HG03139 (cell line): ENCODE measurements at regions not wholly inside any gene's neighbourhood (a gene's known extent, or its start where the extent isn't known, plus 50 kb on each side); places are given as distances from the start of the nearest gene placed in this dataset.
A peak's percentile ranks its signal among the peaks of the same experiment; 100 is the strongest.

Experiments
- ATAC-seq: cut with Tn5 transposase; IDR thresholded peaks from one replicate; pipeline ENCODE4 v1.9.1; 2021; ENCODE audit not compliant: unreplicated experiment

- ATAC-seq: peak; percentile 63
Observed at GRCh38 chr10:6781133-6781770, 201.2 kb upstream of the PRKCQ start.

DNA sequence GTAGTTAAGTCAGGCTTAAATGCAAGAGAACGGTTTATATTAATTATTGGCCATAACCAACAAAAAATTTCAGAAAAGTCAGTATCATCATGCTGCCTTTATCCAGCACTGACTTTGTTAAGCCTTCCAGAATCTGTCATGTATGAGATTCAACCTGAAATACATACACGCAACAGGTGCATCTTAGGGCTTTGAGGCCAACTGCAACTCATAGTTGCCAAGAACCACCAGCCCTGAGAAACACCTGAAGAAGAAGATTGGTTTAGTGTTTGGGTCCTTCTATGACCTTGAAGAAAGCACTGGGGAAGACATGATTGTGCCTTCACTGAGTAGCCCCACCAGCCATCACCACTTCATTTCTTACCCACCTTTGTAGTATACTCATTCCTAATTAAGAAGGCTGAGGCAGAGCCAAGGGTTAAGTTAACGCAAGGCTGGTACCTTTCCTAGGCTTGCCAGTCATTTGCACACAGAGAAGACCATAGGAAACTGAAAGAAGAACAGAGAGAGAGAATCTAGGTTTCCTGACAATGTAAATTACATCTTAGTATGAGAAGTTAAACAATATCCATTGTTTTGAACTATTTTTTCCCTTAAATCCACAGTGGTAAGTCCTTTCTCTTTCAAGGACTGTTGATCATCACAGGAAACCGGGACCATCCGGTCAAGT lies 200.1 kb upstream of the PRKCQ start:
- no peak for ATAC-seq

DNA sequence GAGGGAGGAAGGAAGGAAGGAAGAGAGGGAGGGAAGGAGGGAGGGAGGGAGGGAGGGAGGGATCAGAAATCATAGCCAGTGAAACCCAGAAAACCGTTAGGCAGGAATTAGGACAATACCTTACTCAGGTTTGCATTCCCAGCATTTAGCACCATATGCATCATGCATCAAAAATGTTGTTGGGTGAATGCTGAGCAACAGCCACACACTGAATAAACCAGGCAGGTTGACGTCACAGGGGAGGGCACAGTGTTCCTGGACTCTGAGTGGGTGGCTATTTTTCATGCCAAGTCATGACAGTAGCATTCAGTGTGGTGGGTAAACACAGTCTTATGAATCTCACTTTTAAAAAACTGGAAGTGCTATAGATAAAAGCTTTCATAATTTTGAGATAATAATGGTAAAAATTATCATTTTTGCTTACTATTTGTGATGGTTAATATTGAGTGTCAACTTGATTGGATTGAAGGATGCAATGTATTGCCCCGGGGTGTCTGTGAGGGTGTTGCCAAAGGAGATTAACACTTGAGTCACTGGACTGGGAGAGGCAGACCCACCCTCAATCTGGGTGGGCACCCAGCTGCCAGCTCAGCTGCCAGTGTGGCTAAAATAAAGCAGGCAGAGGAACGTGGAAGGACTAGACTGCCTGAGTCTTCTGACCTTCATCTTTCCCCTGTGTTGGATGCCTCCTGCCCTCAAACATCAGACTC lies 199.1 kb upstream of the PRKCQ start:
- no peak for ATAC-seq

- ATAC-seq: no peak
Observed at GRCh38 chr10:6776170-6776569, 196.1 kb upstream of the PRKCQ start.

GRCh38 chr10:6774406-6774805 lies 194.3 kb upstream of the PRKCQ start:
- ATAC-seq: no peak

DNA sequence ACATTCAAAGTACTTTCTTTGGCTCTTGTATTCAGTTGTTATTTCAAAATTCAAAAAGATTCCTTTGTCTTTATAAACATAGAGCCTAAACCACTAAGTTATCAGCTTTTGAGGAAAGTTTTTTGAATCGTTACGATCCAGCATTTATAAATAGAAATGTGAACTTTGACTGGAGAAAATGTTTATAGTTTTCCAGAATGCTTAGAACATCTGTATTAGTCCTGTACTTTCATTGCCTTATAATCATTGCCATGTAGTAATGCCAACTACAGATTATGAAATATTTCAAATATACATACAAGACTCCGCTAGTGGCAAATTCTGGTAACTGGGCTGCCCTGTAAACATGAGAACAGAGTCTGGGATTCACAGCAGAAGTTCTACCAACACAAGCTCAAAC lies 191.3 kb upstream of the PRKCQ start:
- no peak for ATAC-seq

DNA sequence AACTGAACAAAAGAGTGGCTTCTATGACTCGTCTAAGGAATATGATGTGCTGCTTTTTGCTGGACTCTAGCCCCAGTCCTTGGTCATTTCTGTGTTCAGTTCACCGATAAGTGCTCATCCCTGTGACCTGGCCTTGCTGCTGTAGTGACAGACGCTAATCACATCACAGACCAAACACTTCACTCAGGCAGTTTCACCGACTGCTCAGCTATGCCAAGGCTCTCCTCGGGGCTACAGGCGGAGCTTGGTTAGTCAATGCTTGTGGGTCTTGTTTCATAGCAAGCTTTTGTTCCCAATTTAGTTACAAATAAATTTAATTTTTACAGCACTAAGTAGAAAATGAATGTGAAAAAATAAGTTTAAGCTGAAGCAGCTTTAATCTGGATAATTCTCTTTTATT lies 190.8 kb upstream of the PRKCQ start:
- no peak for ATAC-seq

DNA sequence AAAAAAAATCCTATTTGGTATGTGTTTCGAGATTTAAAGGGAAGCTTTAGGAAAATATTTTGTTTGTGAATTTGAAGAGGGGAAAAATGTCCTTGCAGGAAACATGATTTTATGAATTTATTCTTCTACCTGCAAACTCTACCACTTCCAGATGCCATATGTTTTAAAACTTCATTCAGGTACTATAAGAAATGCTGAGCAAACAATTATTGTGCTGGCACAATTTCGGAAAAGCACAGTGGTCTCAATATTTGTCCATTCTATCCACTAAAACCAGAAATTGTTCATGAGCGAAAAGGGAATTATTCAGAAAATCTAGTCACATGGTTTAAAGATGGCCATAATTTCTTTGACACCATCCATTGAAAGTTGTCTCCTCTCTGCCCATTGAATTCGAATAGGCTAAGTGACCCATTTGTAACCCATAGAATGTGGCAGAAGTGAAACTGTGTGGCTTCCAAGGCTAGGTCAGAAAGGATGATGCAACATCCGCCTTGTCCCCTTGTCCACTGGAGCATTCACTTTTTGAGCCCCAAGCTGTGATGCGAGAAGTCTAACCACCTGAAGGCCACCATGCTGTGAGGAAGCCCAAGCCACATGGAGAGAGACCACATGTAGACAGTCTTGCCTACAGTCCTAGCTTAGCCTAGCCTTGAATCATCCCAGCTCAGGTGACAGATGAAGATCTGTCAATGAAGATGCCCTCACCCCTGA lies 189.8 kb upstream of the PRKCQ start:
- ATAC-seq: no peak

DNA sequence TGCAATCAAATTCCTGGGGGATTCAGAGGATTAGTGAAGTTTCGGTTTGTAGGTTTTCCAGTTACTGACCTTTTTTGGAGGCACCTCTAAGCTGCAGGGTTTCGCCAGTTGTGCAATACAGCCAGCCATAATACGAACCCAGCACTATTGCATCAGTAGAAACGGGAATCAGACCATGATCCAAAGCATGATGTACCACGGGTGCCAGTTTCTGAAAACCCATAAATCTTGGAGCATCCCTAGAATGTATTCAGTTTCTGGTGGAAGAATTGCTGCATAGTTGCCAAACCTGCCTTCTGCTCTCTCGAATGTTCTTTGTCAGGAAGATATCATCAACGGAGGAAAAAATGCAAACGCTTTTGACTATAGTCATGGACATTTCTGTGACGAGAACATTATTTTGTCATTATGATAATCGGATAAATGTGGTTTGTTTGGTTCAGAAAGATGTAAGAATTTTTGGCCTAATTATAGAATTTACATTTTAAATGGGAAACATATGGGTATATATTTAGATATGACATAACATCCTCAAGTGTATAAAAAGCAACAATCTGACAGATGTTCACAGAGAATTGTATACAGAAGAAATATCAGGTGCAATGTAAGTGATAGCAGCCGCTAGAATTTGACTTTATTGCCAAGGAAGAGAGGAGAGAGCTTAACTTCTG lies 186.2 kb upstream of the PRKCQ start:
- ATAC-seq: no peak

DNA sequence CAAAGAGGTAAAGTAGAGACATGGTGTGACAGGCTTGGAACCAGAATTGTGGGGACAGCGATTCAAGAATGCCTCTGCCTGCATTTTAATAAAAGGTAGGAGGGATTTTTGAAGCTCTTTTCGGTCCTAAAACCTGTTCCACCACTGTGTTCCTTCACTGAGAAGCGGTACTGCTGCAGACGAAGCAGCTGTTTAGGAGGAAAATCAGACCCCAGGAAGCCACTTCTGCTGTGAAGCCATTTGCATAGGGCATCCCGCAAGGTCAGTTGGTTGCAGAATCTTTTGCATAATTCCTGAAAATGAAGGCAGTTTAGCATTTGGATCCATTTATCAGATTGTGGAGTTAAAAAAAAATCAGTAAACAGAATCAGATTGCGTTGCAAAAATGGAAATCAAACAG lies 183.3 kb upstream of the PRKCQ start:
- no peak for ATAC-seq

DNA sequence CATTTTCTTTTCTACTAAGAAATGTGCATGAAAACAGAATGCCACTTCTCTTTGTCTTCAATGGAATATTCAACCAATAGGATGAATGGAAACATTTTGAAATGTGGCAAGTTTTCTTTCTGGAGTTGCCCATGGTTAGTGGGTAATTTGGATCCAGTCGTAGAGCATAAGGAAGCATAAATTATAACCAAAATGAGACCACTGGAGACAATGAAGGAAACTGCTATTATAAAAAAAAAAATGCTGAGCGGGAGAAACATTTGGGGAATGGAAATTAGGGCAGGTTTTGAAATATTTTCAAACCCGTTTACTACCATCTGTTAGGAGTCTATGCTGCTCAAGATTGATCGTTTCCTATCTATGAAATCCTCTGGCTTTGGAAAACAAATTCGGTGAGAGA lies 182.9 kb upstream of the PRKCQ start:
- no peak for ATAC-seq

GRCh38 chr10:6759961-6760360 lies 179.9 kb upstream of the PRKCQ start:
- ATAC-seq: no peak

GRCh38 chr10:6757158-6757557 lies 177.1 kb upstream of the PRKCQ start:
- ATAC-seq: no peak

DNA sequence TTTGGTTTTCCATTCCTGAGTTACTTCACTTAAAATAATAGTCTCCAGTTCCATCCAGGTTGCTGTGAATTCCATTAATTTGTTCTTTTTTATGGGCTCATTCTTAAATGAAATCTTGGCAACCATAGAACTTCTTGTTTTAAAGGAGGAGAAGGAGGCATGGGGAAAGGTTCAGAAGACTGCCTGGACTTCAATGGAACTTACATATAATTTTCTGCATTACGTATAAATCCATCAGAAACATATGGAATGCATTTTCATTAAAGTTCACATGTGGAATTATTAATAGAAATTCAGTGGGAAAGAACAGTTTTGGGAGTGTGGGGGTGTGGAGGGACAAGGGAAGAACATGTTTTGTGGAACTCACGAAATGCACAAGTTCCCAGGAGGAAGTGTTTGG lies 176.6 kb upstream of the PRKCQ start:
- no peak for ATAC-seq

DNA sequence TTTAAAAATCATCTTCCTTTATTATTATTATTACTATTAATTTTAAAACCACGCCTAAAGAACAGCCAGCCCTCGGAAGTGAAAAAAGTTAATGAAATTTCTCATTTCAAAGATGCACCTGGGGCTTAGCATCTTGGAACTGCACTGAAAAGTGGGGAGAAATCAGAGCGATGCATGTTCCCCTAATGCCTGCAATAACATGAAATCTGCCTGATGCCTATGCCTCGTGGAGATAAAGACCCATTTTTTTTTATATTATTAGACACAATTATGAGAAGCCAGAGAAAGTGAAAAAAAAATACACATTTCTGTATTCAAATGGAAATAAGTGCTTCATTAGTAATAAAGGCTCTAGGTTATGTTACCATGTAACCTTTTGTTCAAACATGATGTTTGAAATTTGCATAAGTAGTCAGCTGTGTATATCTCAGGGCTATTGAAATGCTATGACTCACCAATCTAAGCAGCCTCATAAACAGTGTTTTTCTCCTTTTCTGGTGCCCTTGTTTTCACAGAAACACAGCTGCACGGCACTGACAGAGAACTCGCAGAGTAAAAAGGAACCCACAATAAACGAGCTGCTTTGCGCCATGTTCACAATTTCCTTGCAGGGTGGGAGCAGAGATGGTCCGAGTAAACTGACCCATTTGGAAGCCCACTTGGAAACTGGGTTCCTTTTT lies 175.8 kb upstream of the PRKCQ start:
- ATAC-seq: no peak

DNA sequence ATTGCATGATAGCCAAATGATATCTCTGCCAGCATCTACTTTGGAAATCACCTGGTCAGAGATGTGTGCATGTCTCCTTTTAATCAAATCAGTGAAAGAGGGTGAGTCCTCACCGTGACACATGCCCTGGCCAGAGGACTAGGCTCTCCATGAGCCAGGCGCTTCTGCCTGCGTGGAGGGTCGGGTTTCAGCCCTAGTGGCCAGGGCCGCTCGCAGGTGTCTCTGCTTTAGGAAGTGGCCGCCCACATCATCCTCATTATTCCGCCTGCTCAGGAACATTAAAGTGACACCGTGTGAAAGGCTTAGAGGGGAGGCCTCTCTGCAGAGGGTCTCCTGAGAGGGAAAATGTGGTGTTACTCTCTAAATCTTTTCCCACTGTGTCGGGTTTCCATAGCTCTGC lies 173.6 kb upstream of the PRKCQ start:
- ATAC-seq: no peak

DNA sequence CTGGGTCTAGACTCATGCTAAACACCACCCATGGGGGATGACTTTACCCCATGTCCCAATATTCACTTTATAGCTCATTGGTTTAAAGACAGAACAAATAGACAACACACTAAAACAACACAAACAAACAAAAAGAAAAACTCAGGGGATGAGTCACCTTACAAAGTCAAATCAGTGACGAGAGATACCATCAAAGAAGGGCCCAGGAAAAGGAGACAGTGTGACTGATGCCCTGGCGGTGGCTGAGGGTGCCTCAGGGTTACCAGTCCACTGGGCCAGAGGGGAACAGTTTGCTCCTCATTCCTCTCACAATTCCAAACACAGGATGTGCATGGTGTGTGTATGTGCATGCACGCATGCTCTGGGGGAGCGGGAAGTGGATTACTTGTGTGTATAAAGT lies 171.3 kb upstream of the PRKCQ start:
- ATAC-seq: no peak

DNA sequence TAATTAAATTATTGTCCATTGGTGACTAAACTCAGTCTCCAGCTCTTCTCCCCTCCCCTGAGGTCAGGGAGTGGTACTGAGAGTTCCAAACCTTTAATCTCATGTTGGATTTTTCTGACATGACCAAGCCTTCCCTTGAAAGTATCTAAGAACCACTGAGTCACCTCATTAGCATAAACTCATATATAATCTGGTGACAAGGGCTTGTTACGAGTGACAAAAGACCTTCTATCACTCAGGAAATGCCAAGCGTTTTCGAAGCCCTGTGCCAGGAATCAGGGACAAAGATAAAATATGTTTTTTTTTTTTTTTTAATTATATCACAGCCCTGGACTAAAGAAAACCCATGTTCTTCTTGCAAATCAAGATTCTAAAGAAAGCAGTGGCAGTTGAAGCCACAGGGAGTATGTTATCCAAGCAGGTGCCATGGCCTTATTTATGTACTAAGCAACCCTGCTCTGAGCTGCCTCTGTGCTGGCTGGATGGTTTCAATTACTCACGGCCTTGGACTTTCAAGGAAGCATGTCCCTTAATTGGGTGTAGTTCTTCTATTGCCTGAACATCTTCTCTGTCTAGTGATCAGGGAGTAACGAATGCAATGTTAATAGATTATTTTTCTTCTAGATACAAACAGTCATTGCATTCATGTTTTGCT lies 169.0 kb upstream of the PRKCQ start:
- ATAC-seq: no peak

DNA sequence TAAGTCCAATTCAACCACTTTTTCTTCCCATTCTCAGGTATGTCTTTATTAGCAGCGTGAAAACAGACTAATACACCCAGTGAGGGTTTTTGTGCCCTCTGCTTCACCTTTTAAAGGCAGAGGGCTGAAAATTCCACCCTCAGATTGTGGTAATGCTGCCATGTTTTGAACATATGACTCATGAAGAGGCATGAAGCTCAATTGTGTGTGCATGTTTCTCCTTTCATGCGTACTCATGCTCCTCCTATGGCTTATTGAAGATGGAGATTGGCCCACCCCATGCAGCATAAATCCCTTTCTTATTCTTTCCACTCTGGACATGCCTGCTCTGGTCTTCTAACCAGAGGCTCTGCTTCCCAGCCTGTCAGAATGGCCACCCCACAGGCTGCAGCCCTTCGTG lies 168.0 kb upstream of the PRKCQ start:
- ATAC-seq: no peak

GRCh38 chr10:6746782-6747181 lies 166.7 kb upstream of the PRKCQ start:
- no peak for ATAC-seq
